ENCODE measurements at regions not wholly inside any gene's neighbourhood (a gene's known extent, or its start where the extent isn't known, plus 50 kb on each side); places are given as distances from the start of the nearest gene placed in this dataset.
A peak's percentile ranks its signal among the peaks of the same experiment; 100 is the strongest.

DNA sequence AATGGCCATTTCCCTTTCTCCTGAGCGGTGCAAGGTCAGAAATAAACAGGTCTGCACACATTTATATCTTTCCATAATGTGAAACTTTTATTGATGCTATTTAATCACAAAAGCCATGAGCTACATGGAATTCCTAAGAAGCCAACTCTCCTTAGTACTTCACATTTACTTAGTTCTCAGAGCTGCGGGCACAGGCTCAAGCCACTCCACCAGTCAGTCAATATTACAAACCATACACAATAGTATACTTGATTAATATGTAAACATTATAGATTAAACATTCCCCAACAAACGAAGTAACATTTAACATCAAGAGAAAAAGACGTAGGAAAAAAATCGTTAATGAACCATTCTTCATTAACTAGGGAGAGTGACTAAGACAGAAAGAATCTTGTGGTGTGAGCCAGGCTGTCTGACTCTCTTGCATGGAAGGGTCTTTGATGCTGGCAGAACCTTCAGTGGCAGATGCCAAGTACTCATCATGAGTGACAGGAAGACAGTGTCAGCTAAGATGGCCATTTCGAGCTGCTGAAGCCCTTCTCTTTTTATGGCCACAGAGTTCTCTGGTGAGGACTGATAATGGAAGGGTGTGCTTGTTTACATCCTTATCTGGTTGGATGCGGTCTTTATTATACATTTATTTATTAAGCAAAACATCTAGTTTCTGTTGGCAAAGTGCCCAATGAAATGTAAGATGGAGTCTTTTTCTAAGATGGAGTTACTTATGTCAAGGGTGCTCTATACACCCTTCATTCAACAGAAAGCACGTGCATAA is 115.5 kb upstream of the TUT7 start:
- Histone ChIP-seq H3K4me1 (replicated peaks in 1 of 2; ENCODE audit: control insufficient read depth in 2 of 2, insufficient read depth in 2 of 2, low read length in 2 of 2) (no peaks in the 10 kb centered on the region), H3K9ac (ENCODE audit: insufficient read depth in 1 of 2, low read depth in 2 of 2, low read length in 2 of 2) (no peak overlapping the region), H3K4me2 (ENCODE audit: insufficient read depth, low read length) (no peak overlapping the region), H2AFZ (ENCODE audit: low read depth, low read length) (no peak overlapping the region), H3K27me3 (ENCODE audit: control insufficient read depth in 2 of 2, insufficient read depth in 2 of 2, low read length in 2 of 2) (no peaks in the 10 kb centered on the region), H3K9me1 (ENCODE audit: control insufficient read depth, insufficient read depth, low read length) (no peaks in the 10 kb centered on the region), H3K4me3 (no peak overlapping the region), H3K27ac (ENCODE audit: extremely low read depth, low read depth, low read length) (no peak overlapping the region), H3K9me3 (replicated peaks; ENCODE audit: control insufficient read depth, insufficient read depth, low read depth, low read length) (no peaks in the 10 kb centered on the region), H3K79me2 (ENCODE audit: control insufficient read depth, insufficient read depth, low read length) (no peaks in the 10 kb centered on the region), H4K20me1 (replicated peaks; ENCODE audit: control insufficient read depth, insufficient read depth, low read length) (no peaks in the 10 kb centered on the region), H3K36me3 (ENCODE audit: control insufficient read depth, insufficient read depth, low read length) (no peaks in the 10 kb centered on the region)
- ChIA-PET CTCF (ENCODE audit: low intra/inter-chr PET ratio) (no interaction called here), POLR2A (no interaction called here)
- intact Hi-C loops (cut with micrococcal nuclease) (no loop called here), in situ Hi-C loops (cut with MboI) (no loop called here)
- WGBS (ENCODE audit: insufficient coverage, low coverage, missing lambda C conversion rate) = 0% methylated on average over 8 of the region's 8 CpGs
- DNase-seq (ENCODE audit: extremely low read depth in 1 of 4, low spot score in 3 of 4) = no peak
- no peak for ATAC-seq
- BruUV-seq (replicated peaks) = no TSS peak
- TF ChIP-seq ZNF707 (CRISPR knock-in tag; conservative IDR thresholded peaks at IDR 0.05) (no peak), NFIC (IDR thresholded peaks at IDR 0.05) (peak; percentile 38)
- TF ChIP-seq, protein P1, sequence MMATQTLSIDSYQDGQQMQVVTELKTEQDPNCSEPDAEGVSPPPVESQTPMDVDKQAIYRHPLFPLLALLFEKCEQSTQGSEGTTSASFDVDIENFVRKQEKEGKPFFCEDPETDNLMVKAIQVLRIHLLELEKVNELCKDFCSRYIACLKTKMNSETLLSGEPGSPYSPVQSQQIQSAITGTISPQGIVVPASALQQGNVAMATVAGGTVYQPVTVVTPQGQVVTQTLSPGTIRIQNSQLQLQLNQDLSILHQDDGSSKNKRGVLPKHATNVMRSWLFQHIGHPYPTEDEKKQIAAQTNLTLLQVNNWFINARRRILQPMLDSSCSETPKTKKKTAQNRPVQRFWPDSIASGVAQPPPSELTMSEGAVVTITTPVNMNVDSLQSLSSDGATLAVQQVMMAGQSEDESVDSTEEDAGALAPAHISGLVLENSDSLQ (IDR thresholded peaks at IDR 0.05) = peak; percentile 39; the same call in 1 of the 2 replicates
- no peak for FAIRE-seq

DNA sequence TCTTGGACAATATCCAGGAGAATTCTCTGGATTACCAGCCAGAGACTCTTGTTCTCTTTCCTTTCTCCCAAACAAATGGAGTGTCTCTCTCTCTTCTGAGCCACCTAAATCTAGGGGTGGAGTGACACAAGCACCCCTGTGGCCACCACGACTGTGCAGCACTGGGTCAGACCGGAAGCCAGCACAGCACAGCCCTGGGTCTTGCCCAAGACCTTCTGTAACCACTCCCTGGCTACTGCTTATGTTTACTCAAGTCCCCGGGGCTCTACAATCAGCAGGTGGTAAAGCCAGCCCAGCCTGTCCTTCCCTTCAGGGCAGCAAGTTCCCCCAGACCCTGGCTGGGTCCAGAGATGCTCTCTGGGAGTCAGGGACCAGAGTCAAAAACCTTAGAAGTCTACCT is 110.0 kb upstream of the TUT7 start:
- ChIA-PET CTCF (ENCODE audit: low intra/inter-chr PET ratio) (no interaction called here), POLR2A (no interaction called here)
- H3K4me3 ChIP-seq = no peak overlapping the region
- TF ChIP-seq SRSF1 (IDR thresholded peaks at IDR 0.05; ENCODE audit: low read depth, low read length) = no peak
- TF ChIP-seq ELF1 (tag; IDR thresholded peaks at IDR 0.05) = no peak
- TF ChIP-seq GATA2 (CRISPR knock-in tag; IDR thresholded peaks at IDR 0.05) = no peak
- no peak for TF ChIP-seq DMBX1 (CRISPR knock-in tag; IDR thresholded peaks at IDR 0.05; ENCODE audit: borderline replicate concordance)
- no peak for TF ChIP-seq MXI1 (IDR thresholded peaks at IDR 0.05; ENCODE audit: low read depth, low read length)
- TF ChIP-seq FUS (optimal IDR thresholded peaks at IDR 0.05; ENCODE audit: low read depth, low read length) = no peak
- TF ChIP-seq, protein P2, sequence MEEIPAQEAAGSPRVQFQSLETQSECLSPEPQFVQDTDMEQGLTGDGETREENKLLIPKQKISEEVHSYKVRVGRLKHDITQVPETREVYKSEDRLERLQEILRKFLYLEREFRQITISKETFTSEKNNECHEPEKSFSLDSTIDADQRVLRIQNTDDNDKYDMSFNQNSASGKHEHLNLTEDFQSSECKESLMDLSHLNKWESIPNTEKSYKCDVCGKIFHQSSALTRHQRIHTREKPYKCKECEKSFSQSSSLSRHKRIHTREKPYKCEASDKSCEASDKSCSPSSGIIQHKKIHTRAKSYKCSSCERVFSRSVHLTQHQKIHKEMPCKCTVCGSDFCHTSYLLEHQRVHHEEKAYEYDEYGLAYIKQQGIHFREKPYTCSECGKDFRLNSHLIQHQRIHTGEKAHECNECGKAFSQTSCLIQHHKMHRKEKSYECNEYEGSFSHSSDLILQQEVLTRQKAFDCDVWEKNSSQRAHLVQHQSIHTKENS (CRISPR knock-in tag; IDR thresholded peaks at IDR 0.05) = no peak
- no peak for TF ChIP-seq TBP (optimal IDR thresholded peaks at IDR 0.05; ENCODE audit: low read depth, low read length)
- TF ChIP-seq, protein P3, sequence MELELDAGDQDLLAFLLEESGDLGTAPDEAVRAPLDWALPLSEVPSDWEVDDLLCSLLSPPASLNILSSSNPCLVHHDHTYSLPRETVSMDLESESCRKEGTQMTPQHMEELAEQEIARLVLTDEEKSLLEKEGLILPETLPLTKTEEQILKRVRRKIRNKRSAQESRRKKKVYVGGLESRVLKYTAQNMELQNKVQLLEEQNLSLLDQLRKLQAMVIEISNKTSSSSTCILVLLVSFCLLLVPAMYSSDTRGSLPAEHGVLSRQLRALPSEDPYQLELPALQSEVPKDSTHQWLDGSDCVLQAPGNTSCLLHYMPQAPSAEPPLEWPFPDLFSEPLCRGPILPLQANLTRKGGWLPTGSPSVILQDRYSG (tag; conservative IDR thresholded peaks at IDR 0.05; ENCODE audit: low read depth) = no peak
- FAIRE-seq = no peak
- no peaks in the 10 kb centered on the region for H3K79me2 ChIP-seq (ENCODE audit: control insufficient read depth, insufficient read depth, low read length)
- H3K27me3 ChIP-seq (ENCODE audit: control insufficient read depth in 2 of 2, insufficient read depth in 2 of 2, low read length in 2 of 2) = no peaks in the 10 kb centered on the region
- in situ Hi-C loops (cut with MboI) = no loop called here
- H3K9ac ChIP-seq (ENCODE audit: insufficient read depth in 1 of 2, low read depth in 2 of 2, low read length in 2 of 2) = no peak overlapping the region
- H3K4me1 ChIP-seq (replicated peaks in 1 of 2; ENCODE audit: control insufficient read depth in 2 of 2, insufficient read depth in 2 of 2, low read length in 2 of 2) = no peaks in the 10 kb centered on the region
- no peak overlapping the region for H3K27ac ChIP-seq (ENCODE audit: extremely low read depth, low read depth, low read length)
- no peak overlapping the region for H2AFZ ChIP-seq (ENCODE audit: low read depth, low read length)
- no peaks in the 10 kb centered on the region for H3K9me3 ChIP-seq (replicated peaks; ENCODE audit: control insufficient read depth, insufficient read depth, low read depth, low read length)
- no TSS peak for BruUV-seq (replicated peaks)
- no peaks in the 10 kb centered on the region for H4K20me1 ChIP-seq (replicated peaks; ENCODE audit: control insufficient read depth, insufficient read depth, low read length)
- intact Hi-C loops (cut with micrococcal nuclease) = no loop called here
- 0% methylated on average over 3 of the region's 3 CpGs for WGBS (ENCODE audit: insufficient coverage, low coverage, missing lambda C conversion rate)
- H3K9me1 ChIP-seq (ENCODE audit: control insufficient read depth, insufficient read depth, low read length) = no peaks in the 10 kb centered on the region
- no peaks in the 10 kb centered on the region for H3K36me3 ChIP-seq (ENCODE audit: control insufficient read depth, insufficient read depth, low read length)
- H3K4me2 ChIP-seq (ENCODE audit: insufficient read depth, low read length) = no peak overlapping the region
- no peak for DNase-seq (ENCODE audit: extremely low read depth in 1 of 4, low spot score in 3 of 4)
- ATAC-seq = no peak

Data from K562 (cell line).